NCI-H146 (cell line): ENCODE measurements at regions not wholly inside any gene's neighbourhood (a gene's known extent, or its start where the extent isn't known, plus 50 kb on each side); places are given as distances from the start of the nearest gene placed in this dataset.
"Not testable (repeated sequence)": the region's sequence is repeated elsewhere in the genome, so short reads cannot be mapped to it uniquely, and the experiment has no call there.

Experiments
- DNase-seq: peaks from one replicate; lab custom pipeline; 2025; lab: John Stamatoyannopoulos, UW

DNA sequence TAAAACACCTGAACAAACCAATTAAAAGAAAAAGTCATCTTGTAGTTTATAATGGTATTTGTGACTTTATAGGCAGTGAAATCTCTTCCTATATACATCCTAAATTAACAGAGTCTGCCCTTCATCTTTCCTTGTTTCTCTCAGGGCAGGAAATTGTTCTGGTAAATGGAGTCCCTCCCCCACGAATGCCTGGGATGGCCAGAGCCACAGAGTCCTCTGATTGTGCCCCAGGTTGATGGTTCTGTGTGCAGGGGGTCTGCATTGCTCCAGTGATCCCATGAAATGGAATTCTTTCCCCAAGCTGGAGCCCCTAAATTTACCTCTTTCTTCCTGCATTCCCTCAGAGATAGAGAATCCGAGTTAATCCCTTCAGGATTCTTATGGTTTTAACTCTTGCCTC lies 155.5 kb downstream of the MTX2 start:
- DNase-seq, result no peak

DNA sequence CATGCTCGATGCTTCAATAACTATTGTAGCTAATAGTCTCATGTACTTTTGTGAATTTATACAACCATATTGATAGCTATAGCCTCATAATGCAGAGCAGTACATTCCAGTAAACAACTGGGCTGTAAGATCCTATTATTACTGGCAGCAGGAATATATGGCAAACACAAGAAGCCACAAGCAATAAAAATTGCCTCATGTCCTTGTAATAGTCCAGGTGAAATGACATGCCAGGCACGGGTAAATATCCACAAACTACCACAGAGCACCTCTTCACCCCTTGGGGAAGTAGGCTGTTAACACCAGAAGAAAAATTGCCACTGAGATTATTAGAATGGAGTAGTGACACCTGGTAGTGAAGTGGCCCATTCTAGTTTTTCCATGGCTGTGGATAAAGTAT lies 158.3 kb downstream of the MTX2 start:
- no peak for DNase-seq

DNA sequence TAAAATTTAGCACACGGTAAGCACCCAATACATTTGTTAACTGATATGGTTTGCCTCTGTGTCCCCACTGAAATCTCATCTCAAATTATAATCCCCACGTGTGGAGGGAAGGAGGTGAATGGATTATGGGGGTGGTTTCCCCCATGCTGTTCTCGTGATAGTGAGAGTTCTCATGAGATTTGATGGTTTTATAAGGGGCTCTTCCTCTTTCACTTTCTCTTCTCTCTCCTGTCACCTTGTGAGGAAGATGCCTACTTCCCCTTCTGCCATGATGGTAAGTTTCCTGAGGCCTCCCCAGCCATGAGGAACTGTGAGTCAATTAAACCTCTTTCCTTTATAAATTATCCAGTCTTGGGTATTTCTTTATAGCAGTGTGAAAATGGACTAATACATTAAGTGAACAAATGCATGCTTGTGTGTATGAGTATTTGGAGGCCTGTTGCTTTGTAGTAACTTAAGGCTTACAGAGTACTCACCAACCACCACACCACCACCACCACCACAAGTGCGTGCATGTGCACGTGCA lies 159.8 kb downstream of the MTX2 start:
- not testable (repeated sequence) for DNase-seq

DNA sequence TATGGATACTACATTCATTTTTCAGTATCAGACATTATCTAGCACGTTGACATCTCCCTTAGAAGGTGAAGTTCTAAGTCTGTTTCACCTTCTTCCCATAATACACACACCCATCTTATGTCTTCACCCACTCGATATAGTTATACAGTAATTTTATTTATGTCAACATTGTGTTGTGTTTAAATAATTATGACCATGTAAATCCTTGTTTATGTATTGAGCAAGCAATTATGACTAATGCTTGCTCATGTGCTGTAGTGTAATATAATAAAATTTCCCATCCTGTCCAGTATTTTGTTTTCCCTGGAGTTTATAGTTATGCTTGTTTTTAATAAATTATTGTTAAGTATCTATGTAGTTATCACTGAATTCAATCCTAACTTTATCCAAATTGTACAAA lies 163.2 kb downstream of the MTX2 start:
- DNase-seq, result no peak

DNA sequence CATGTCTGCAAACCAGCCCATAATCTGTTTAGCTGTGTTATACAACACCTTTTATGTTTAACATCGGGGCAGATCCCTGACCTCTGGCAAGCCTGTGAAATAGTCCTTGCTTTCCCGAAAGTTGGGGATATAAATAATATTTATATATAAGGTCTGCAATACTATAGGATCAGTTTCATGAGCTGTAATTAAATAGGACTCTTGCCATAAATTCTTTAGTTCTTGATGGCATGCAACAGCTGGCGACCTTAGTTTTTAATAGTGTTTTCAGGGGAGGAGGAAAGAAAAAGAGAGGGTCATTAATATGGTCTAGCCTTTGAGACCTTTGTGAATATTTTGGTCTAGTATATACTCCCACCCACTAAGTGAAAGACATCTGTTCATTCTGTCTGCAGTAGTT lies 166.5 kb downstream of the MTX2 start:
- no peak for DNase-seq

DNA sequence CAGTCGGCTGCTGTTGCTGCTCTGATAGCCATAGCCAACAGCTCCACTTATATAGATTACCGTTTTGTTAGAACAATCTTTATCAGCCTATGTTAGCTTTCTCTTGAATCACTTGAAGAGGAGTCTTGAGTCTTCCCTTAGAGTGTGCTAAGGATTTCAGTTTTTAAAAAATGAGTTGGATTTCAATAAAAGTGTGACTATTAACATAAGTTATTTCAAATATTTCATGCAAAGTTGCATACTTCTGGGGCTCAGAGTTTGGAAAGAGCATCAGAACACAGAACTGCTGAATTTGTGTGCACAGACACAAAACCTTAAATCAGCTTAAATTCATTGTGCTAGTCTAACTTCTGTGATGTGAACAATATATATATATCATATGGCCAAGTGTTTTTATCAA lies 174.7 kb downstream of the MTX2 start:
- no peak for DNase-seq

DNA sequence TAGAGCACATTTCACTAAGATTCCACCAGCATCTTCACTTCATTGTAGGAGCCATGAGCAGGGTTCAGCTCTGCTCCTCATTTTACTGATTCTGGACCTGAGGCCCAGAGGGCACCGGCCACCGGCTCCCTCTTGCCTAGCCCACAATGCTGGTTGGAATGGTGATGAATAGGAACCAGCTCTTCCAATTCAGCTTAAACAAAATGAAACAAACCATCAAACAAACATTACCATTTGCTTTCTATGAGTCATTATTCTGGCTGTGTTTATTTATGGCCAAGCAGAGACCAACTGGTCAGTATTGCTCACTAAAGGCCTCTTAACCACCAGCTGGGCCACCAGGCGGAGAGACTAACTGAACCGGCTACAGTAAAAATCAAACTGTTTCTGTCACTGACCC lies 176.7 kb downstream of the MTX2 start:
- peak; percentile 73 for DNase-seq

DNA sequence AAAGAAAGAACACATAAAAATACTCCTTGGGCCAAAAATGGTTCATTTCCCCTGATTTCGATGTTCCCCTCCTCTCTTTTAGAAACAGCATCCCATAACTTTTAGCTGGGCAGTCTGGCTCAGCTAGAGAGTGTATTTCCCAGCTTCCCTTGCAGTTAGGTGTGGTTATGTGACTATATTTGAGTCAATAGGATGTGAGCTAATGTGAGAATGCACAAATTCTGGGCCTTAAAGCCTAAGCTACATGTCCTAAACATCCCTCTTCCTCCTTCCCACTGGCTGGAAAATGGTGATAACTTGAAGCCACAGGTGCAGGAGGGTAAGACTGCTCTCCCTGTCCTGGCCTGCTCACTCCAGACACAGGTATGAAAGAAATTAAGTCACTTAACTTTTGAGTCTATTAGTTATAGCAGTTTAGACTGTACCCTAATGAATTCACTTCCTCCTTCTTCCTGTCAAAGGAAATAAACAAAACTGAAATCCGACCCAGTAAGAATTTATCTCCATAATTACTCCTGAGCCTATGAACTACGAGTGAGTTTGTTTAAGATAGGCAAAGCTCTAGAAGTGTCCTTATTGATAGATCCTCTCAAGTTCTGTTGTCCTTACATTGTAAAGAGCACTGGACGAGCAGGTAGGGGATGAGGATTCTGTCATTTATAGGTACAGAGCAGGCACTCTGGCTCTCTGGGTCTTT lies 177.6 kb downstream of the MTX2 start:
- peak; percentile 11 for DNase-seq

DNA sequence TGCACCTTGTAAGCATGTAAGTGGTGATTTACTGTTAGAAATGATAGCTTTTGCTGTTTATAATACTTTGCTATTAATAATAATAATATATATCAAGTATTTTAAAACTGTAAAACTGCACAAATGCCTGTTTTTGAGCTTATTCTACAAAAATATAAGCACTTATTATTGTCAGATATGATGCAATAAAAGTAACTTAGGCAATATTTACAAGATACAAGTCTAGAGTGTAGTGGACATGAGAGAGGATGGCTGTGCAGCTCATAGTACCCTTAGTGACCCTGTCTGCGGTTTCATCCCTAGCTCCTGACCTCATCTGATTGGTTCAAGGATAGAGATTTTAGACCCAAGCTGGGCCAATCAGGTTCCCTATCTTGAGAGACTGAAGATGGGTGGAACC lies 178.4 kb downstream of the MTX2 start:
- no peak for DNase-seq

DNA sequence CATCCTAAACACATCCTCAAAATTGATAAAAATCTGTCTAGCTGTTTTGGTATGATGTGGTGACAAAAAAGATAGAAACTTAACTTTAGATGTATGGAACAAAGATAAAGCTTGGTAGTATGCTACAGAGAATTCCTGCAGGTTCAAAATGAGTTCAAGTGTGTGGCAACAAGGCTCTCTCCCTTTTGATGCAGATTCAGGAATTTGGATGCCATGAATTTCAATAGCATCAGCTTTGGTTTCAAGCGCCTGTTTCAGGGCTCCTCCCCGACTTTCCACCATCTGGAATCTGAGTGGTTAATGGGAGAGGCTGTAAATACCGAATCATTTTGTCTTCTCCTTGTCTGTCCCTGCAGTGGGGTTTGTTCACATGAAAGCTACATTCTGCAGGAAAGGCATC lies 180.6 kb downstream of the MTX2 start:
- DNase-seq, result no peak

DNA sequence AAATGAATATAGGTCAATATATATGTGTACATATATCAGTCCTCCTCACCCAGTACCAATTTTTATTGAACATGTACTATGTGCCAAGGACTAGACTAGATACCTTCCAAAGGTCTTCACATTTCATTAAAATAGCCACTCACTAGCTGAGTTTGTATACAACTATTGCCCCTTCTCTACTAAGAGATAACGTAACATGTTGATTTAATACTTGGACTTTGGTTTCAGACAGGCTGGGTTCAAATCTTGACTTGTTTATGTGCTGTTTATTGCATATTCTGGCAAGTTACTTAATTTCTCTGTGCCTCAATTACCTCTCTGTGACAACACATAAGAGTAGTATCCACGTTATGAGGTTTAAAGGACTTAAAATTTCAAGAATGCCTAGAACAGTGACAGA lies 184.5 kb downstream of the MTX2 start:
- DNase-seq, result no peak

DNA sequence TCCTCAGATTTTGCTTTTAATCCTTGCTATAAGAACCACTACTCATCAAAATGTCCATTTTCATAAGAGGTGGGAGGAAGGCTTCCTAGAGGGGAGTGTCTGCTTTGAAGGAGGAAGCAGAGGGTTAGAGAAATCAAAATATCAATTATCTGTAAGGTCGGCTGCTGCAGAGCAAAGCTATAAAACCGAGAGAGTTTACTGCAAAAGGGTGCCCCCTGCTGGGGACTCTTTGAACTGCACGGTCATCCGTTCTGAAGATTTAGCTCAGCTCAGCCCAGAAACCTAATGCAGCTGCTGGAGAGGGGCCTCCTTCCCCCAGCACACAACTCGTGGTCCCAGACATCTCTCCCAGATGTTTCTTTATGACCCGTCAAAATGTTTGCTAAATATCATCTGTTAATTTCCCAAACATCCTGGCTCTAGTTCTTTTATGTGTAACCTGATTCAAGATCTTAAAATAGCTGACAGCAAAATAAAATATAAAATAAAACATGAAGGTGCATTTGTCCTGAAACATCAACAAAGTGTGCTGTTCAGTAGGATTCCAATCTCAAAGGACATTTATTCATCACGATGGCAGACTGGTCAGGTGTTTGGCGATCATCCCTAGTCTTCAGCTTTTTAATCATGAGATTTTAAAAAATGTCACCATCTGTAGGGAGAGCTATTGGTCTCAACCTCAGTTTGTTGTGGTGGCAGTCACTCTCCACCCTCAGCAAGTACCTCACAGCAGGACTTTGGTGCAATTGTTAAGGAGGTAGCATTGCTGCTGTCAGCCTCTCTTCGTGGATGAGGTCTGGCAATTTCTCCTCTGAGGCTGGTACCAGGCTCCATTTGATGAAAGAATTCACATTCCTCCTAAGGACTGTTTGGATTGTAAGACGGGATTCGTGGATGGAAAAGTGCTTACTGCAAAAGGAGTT lies 185.9 kb downstream of the MTX2 start:
- DNase-seq, result peak; percentile 76

DNA sequence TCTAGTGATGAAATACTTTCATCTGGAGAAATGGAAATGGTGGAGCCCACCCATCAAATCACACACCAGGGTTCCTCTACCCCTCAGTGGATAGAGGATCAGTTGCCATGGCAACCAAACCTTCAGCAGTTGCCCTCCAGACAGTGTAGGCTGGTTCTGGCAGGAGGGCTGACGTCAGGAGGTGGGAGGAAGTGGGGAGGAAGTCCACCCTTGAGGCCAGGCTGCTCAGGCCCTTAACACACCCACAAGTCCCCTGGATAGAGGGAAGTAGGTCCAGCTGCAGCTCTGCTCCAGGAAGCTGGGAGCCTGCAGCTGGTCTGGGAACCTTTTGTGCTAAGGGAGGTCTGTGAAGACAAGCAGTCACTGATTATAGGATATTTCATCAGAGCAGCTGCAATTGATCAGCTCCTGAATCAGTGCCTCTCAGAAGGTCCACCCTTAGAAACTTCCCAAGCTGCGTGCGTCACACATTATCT lies 186.6 kb downstream of the MTX2 start:
- DNase-seq, result peak; percentile 63

DNA sequence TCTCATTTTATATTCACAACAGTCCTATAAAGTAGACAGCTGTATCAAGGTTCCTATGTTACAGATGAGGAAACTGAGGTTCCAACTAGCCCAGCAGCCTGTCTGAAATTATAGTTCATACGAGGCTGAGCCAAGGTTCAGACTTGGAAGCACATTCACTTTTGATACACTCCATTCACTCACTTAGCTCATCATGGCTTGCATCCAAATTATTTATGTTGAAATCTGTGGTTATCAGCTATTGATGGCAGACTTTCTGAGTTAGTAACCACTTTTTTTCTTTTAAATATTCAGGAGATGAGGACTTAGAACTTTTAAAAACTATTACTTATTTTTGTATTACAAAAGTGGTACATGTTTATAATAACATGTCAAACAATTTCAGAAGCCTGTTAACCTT lies 188.2 kb downstream of the MTX2 start:
- DNase-seq, result no peak

DNA sequence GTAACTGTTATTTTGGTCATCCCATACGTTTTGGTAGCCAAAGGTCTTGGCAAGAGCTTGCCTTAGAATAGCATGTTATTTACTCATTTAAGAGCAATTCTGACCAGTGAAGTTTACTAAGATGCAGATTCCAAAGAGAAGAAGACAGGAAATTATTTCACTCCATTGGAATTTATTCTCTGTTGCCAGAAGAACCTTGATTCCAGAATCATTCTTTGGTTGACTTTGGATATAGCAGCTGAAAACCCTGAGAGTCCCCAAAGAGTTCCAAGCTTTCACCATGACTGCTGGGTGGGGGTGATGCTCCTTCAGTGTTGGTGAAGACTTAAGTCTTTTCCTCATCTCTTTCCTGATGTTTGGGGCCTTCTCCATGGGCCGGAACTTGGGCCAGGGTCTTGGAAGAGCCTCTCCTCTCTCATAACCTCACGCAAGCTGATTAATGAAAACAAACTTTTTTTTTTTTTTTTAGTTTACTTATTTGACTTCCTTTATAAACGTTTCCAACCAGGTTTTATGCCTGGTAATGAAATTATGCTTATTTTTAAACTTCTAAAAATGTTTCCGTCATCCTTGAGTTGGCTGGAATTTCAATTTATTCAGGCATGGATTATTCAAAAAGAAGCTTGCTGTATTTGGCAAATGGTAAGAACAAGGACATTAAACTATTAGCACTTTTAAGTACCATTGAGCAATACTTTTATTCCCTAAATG lies 192.0 kb downstream of the MTX2 start:
- no peak for DNase-seq

DNA sequence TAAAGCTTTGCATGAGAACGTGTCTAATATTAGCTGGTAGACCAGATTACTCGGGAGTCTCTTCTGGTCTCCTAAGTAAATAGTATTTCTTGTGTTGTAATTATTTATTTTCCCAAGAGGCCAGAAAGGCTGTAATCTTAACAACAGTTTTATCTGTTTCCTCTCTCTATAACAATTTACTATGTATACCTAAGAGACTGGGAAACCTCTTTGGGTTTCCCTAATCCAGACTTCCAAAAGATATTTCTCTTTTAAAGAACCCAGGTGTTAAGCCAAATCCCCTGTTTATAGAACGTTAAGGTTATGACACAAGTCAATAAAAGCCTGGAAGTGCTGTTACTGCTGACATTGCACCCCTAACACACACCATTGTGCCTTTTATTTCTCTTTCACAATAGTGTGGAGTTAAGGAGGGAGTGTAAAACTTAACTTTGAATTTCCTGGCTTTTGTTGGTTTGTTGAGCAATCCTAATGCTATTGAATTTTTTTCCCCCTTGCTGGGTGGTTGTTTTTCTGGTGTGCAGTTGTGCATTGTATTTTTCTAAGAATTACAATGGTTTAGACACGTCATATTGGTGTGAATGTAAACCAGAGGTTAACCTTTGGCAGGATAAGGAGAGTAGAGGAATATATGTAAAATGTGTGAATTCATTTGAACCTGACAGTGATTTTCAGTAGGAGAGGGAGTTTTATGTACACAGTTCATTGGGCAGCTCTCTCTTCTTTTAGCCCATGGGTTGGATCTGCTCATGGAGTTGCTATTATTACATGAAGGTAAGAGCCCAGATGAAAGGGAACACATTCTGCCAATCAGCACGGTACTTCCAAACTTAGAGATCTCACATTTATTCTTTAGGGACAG lies 192.8 kb downstream of the MTX2 start:
- DNase-seq, result no peak

DNA sequence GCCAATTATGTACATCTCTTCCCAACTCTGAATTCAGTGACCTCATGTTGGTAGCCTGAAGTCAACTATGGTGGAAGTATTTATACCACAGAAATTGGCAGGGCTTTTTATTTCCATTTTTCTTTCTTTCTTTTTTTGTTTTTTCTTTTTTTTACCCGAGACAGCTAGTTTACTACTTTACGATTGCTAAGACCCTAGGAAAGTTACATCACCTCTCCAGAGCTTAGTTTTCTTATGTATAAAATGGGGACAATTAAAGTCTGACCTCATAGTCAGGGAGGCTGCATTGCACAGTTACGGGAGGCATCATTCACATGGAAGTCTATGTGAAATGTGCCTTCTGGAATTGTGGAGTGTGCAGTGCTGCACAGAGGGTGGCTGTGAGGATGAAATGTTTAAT lies 194.3 kb downstream of the MTX2 start:
- DNase-seq, result no peak

DNA sequence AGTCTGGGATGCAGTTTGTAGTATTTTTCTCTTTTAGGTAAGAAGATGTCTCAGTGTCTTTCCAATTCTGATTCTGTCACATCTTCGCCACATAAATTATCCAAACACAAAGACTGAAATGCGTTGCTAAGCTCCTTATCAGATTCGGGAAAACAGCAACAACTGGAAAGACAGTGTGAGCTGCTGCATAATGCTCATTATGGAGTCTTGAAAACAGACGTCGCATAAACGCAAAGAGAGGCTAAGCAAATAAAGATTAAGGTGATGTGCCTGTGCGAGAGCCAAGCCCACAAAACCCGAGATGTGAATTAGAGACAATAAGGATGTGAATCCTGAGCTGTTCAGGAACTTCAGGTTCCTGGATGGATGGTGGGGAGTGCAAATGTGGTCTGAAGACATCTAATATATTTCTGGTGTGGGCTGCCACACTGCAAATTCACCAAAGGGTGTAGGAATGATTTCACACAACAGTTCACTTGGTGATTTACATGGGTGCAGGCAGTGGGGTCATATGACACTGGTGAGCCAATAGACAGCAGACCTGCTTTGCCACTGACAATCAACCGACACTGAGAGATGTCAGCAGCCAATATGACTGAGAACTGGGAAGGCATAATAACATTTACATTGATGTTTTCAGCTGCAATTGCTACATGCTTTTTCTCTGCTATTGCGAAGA lies 195.8 kb downstream of the MTX2 start:
- DNase-seq, result peak; percentile 69

DNA sequence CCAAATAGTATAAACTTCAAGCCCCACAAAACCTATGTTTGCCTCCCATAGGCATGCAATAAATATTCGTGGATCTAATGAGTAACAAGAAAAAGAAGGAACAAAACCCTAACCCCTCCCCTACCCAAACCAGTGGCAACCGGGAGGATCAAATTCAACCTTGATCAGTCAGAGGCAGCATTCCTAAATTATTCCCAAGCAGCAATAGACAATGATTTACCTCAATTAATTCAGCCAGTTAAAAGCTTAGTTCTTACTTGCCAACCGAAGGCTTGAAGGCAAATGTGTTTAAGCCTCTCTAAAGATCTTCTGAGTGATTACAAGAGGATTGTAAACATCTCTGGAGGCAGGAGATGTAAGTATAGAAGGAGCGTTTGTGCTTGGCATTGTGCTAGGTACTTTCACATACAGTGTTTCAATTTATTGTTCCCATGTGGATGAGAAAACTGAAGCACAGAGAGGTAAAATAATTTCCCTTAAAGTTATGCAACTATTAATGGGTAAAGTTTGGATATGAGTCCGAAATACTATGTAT lies 197.7 kb downstream of the MTX2 start:
- DNase-seq, result no peak

DNA sequence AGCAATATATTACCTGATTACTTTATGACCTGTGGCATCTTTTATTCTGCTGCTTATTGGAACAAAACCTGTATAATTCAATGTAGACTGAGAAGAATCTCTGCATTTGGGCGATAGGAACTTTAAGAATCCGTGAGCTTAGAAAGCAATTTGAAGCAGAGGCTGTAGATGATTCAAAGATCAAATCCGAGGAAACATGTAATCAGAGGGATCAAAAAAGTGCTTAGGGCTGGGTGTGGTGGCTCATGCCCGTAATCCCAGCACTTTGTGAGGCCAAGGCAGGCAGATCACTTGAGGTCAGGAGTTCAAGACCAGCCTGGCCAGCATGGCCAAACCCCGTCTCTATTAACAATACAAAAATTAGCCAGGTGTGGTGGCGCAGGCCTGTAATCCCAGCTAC lies 198.4 kb downstream of the MTX2 start:
- DNase-seq, result no peak
